ENCODE measurements at regions not wholly inside any gene's neighbourhood (a gene's known extent, or its start where the extent isn't known, plus 50 kb on each side); places are given as distances from the start of the nearest gene placed in this dataset.

GRCh38 chr11:116387641-116388040 is 385.1 kb downstream of the BUD13 start:
- TF ChIP-seq CTCF (IDR thresholded peaks at IDR 0.05) (no peak), POLR2A (IDR thresholded peaks at IDR 0.05) (no peak), EP300 (IDR thresholded peaks at IDR 0.05) (no peak)

Data from suprapubic skin (tissue), 3 donors.